ENCODE measurements at regions not wholly inside any gene's neighbourhood (a gene's known extent, or its start where the extent isn't known, plus 50 kb on each side); places are given as distances from the start of the nearest gene placed in this dataset.

DNA sequence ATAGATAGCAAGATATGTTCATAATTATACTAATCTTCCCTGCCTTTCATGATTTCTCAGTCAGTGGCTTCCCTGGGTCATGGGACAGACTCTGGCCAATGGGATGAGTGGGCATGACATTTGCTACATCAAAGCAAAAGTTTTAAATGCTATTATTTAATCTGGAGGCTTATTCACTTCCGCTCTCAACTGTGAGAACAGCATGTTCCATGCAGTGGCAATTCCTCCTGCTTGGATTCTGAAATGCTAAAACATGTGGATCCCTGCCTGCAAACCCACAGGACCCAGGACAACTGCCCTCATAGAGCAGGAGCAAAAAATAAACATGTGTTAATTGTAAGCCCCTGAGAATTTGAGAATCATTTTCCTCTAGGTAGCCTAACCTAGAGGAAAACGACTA is 1412.4 kb upstream of the CELF2 start:
- TF ChIP-seq ARNTL (CRISPR knock-in tag; IDR thresholded peaks at IDR 0.05; ENCODE audit: borderline replicate concordance, low read depth), result no peak
- TF ChIP-seq, protein P1, sequence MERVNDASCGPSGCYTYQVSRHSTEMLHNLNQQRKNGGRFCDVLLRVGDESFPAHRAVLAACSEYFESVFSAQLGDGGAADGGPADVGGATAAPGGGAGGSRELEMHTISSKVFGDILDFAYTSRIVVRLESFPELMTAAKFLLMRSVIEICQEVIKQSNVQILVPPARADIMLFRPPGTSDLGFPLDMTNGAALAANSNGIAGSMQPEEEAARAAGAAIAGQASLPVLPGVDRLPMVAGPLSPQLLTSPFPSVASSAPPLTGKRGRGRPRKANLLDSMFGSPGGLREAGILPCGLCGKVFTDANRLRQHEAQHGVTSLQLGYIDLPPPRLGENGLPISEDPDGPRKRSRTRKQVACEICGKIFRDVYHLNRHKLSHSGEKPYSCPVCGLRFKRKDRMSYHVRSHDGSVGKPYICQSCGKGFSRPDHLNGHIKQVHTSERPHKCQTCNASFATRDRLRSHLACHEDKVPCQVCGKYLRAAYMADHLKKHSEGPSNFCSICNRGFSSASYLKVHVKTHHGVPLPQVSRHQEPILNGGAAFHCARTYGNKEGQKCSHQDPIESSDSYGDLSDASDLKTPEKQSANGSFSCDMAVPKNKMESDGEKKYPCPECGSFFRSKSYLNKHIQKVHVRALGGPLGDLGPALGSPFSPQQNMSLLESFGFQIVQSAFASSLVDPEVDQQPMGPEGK (CRISPR knock-in tag; IDR thresholded peaks at IDR 0.05; ENCODE audit: borderline replicate concordance), result no peak
- TF ChIP-seq TCF4 (CRISPR knock-in tag; IDR thresholded peaks at IDR 0.05; ENCODE audit: borderline replicate concordance), result no peak
- TF ChIP-seq GLIS3 (CRISPR knock-in tag; IDR thresholded peaks at IDR 0.05), result no peak
- TF ChIP-seq BACH2 (CRISPR knock-in tag; IDR thresholded peaks at IDR 0.05; ENCODE audit: borderline replicate concordance), result no peak
- no peak for TF ChIP-seq TOX (CRISPR knock-in tag; IDR thresholded peaks at IDR 0.05; ENCODE audit: borderline replicate concordance)
- TF ChIP-seq, protein P2, sequence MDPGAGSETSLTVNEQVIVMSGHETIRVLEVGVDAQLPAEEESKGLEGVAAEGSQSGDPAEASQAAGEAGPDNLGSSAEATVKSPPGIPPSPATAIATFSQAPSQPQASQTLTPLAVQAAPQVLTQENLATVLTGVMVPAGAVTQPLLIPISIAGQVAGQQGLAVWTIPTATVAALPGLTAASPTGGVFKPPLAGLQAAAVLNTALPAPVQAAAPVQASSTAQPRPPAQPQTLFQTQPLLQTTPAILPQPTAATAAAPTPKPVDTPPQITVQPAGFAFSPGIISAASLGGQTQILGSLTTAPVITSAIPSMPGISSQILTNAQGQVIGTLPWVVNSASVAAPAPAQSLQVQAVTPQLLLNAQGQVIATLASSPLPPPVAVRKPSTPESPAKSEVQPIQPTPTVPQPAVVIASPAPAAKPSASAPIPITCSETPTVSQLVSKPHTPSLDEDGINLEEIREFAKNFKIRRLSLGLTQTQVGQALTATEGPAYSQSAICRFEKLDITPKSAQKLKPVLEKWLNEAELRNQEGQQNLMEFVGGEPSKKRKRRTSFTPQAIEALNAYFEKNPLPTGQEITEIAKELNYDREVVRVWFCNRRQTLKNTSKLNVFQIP (CRISPR knock-in tag; IDR thresholded peaks at IDR 0.05; ENCODE audit: borderline replicate concordance, low read depth), result no peak
- TF ChIP-seq, protein P3, sequence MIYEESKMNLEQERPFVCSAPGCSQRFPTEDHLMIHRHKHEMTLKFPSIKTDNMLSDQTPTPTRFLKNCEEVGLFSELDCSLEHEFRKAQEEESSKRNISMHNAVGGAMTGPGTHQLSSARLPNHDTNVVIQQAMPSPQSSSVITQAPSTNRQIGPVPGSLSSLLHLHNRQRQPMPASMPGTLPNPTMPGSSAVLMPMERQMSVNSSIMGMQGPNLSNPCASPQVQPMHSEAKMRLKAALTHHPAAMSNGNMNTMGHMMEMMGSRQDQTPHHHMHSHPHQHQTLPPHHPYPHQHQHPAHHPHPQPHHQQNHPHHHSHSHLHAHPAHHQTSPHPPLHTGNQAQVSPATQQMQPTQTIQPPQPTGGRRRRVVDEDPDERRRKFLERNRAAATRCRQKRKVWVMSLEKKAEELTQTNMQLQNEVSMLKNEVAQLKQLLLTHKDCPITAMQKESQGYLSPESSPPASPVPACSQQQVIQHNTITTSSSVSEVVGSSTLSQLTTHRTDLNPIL (CRISPR knock-in tag; IDR thresholded peaks at IDR 0.05; ENCODE audit: low read depth), result no peak
- no peak for TF ChIP-seq ZFP3 (CRISPR knock-in tag; IDR thresholded peaks at IDR 0.05)
